ENCODE measurements at regions not wholly inside any gene's neighbourhood (a gene's known extent, or its start where the extent isn't known, plus 50 kb on each side); places are given as distances from the start of the nearest gene placed in this dataset.

GRCh38 chr17:14756479-14756878, 455.6 kb downstream of the HS3ST3B1 start:
- DNase-seq (ENCODE audit: extremely low spot score, unreplicated experiment), result no peak
- Mint-ChIP-seq H3K4me1 (ENCODE audit: unreplicated experiment) (peaks cover 10% of the 10 kb centered on the region), H3K27me3 (no peaks in the 10 kb centered on the region), H3K36me3 (no peaks in the 10 kb centered on the region), H3K9me3 (peaks cover 5% of the 10 kb centered on the region), H3K27ac (no peak overlapping the region), H3K4me3 (no peak overlapping the region)
- TF ChIP-seq CTCF (conservative IDR thresholded peaks at IDR 0.05), result no peak

- Mint-ChIP-seq H3K9me3 (peaks cover 5% of the 10 kb centered on the region), H3K36me3 (no peaks in the 10 kb centered on the region), H3K4me1 (ENCODE audit: unreplicated experiment) (peaks cover under 1% of the 10 kb centered on the region), H3K27me3 (no peaks in the 10 kb centered on the region), H3K4me3 (no peak overlapping the region), H3K27ac (no peak overlapping the region)
- TF ChIP-seq CTCF (conservative IDR thresholded peaks at IDR 0.05), result no peak
- no peak for DNase-seq (ENCODE audit: extremely low spot score, unreplicated experiment)
These were observed 454.1 kb downstream of the HS3ST3B1 start for GRCh38 chr17:14755002-14755401.

GRCh38 chr17:14753383-14753782, 452.5 kb downstream of the HS3ST3B1 start:
- Mint-ChIP-seq H3K36me3 (no peaks in the 10 kb centered on the region), H3K4me3 (no peak overlapping the region)
- no peak for TF ChIP-seq CTCF (conservative IDR thresholded peaks at IDR 0.05)

GRCh38 chr17:14752011-14752410, 451.1 kb downstream of the HS3ST3B1 start:
- TF ChIP-seq CTCF (conservative IDR thresholded peaks at IDR 0.05), result no peak
- no peak overlapping the region for H3K27ac Mint-ChIP-seq
- no peak for DNase-seq (ENCODE audit: extremely low spot score, unreplicated experiment)
- no peak overlapping the region for H3K4me3 Mint-ChIP-seq
- peaks cover 5% of the 10 kb centered on the region for H3K9me3 Mint-ChIP-seq
- H3K4me1 Mint-ChIP-seq (ENCODE audit: unreplicated experiment), result peaks cover 4% of the 10 kb centered on the region
- H3K27me3 Mint-ChIP-seq, result peaks cover 2% of the 10 kb centered on the region
- no peaks in the 10 kb centered on the region for H3K36me3 Mint-ChIP-seq

More at GRCh38 chr17:14753383-14753782, 452.5 kb downstream of the HS3ST3B1 start:
- peaks cover 5% of the 10 kb centered on the region for H3K9me3 Mint-ChIP-seq
- H3K27ac Mint-ChIP-seq, result no peak overlapping the region
- DNase-seq (ENCODE audit: extremely low spot score, unreplicated experiment), result no peak
- H3K4me1 Mint-ChIP-seq (ENCODE audit: unreplicated experiment), result no peaks in the 10 kb centered on the region
- H3K27me3 Mint-ChIP-seq, result peaks cover 2% of the 10 kb centered on the region

GRCh38 chr17:14750866-14751265, 450.0 kb downstream of the HS3ST3B1 start:
- Mint-ChIP-seq H3K4me1 (ENCODE audit: unreplicated experiment) (peaks cover 4% of the 10 kb centered on the region), H3K27ac (no peak overlapping the region)
- no peak for DNase-seq (ENCODE audit: extremely low spot score, unreplicated experiment)

More at GRCh38 chr17:14750866-14751265, 450.0 kb downstream of the HS3ST3B1 start:
- Mint-ChIP-seq H3K9me3 (peaks cover 7% of the 10 kb centered on the region), H3K27me3 (peaks cover 2% of the 10 kb centered on the region), H3K4me3 (no peak overlapping the region), H3K36me3 (no peaks in the 10 kb centered on the region)
- no peak for TF ChIP-seq CTCF (conservative IDR thresholded peaks at IDR 0.05)

All from type B pancreatic cell (in vitro differentiated cells).